NAMALWA (cell line): ENCODE measurements at regions not wholly inside any gene's neighbourhood (a gene's known extent, or its start where the extent isn't known, plus 50 kb on each side); places are given as distances from the start of the nearest gene placed in this dataset.

Experiments used
- DNase-seq: peaks from one replicate; pipeline ENCODE4 v3.0.0-alpha.2; 2015; ENCODE audit warnings: low spot score

- DNase-seq: no peak
These were observed 70.3 kb upstream of the CA10 start for GRCh38 chr17:52228823-52229222.

GRCh38 chr17:52227926-52228325, 69.4 kb upstream of the CA10 start:
- no peak for DNase-seq

GRCh38 chr17:52213451-52213850, 54.9 kb upstream of the CA10 start:
- no peak for DNase-seq

GRCh38 chr17:52212851-52213250, 54.3 kb upstream of the CA10 start:
- no peak for DNase-seq

- no peak for DNase-seq
These were observed 51.0 kb upstream of the CA10 start for GRCh38 chr17:52209507-52209906.
